Upper lobe of right lung (tissue), 1 donor: ENCODE measurements at regions not wholly inside any gene's neighbourhood (a gene's known extent, or its start where the extent isn't known, plus 50 kb on each side); places are given as distances from the start of the nearest gene placed in this dataset.

Experiments
- ATAC-seq: fragments of 200-7000 bp; cut with Tn5 transposase; one replicate; pipeline ENCODE4 v1.9.1; 2020; ENCODE audit warnings: mild to moderate bottlenecking, moderate library complexity
- DNase-seq: peaks from one replicate; pipeline ENCODE4 v3.0.0-alpha.2; 2020
- H3K27ac ChIP-seq: fragments of 200-600 bp; one replicate; pipeline ENCODE4 v1.8.0; 2022
- H3K27me3 ChIP-seq: fragments of 200-600 bp; one replicate; pipeline ENCODE4 v1.8.0; 2022; ENCODE audit warnings: mild to moderate bottlenecking
- H3K36me3 ChIP-seq: fragments of 200-600 bp; one replicate; pipeline ENCODE4 v1.8.0; 2022
- H3K4me1 ChIP-seq: fragments of 200-600 bp; one replicate; pipeline ENCODE4 v1.8.0; 2022
- H3K4me3 ChIP-seq: fragments of 200-600 bp; one replicate; pipeline ENCODE4 v1.8.0; 2022; ENCODE audit warnings: mild to moderate bottlenecking
- H3K9me3 ChIP-seq: fragments of 200-600 bp; one replicate; pipeline ENCODE4 v1.8.0; 2022
- CTCF ChIP-seq: fragments of 200-600 bp; IDR thresholded peaks from one replicate; pipeline ENCODE4 v1.8.0; 2022; ENCODE audit warnings: antibody characterized with exemption
- intact Hi-C: fragments of 100-400 bp; cut with DNase I; formaldehyde crosslinking; loops from one replicate; pipeline ENCODE4 v1.11.0; 2022
- donor health status: DM: no; HTN: yes; CAD: no; lungs with severe emphysema.

GRCh38 chr3:117958027-117958426, 1076.6 kb downstream of the IGSF11 start:
- no peaks in the 10 kb centered on the region for H3K27me3 ChIP-seq
- H3K9me3 ChIP-seq: no peaks in the 10 kb centered on the region
- DNase-seq (no peak), ATAC-seq (no peak)
- H3K27ac ChIP-seq: no peak overlapping the region
- no peaks in the 10 kb centered on the region for H3K36me3 ChIP-seq
- H3K4me1 ChIP-seq: no peaks in the 10 kb centered on the region
- TF ChIP-seq CTCF: no peak
- no peak overlapping the region for H3K4me3 ChIP-seq
- intact Hi-C loops: no loop called here

- Histone ChIP-seq H3K9me3 (no peaks in the 10 kb centered on the region), H3K27ac (no peak overlapping the region), H3K36me3 (no peaks in the 10 kb centered on the region), H3K4me1 (no peaks in the 10 kb centered on the region), H3K4me3 (no peak overlapping the region), H3K27me3 (no peaks in the 10 kb centered on the region)
- intact Hi-C loops: no loop called here
- ATAC-seq: no peak
- TF ChIP-seq CTCF: no peak
- no peak for DNase-seq
These were observed 1071.9 kb downstream of the IGSF11 start for GRCh38 chr3:117962750-117963149.

GRCh38 chr3:117963858-117964257, 1070.8 kb downstream of the IGSF11 start:
- intact Hi-C loops: no loop called here
- no peak for TF ChIP-seq CTCF

GRCh38 chr3:117964814-117965213, 1069.8 kb downstream of the IGSF11 start:
- Histone ChIP-seq H3K27me3 (no peaks in the 10 kb centered on the region), H3K9me3 (no peaks in the 10 kb centered on the region), H3K27ac (no peak overlapping the region), H3K4me3 (no peak overlapping the region), H3K4me1 (no peaks in the 10 kb centered on the region), H3K36me3 (no peaks in the 10 kb centered on the region)
- ATAC-seq (no peak), DNase-seq (no peak)
- no peak for TF ChIP-seq CTCF
- intact Hi-C loops: no loop called here

More at GRCh38 chr3:117963858-117964257, 1070.8 kb downstream of the IGSF11 start:
- Histone ChIP-seq H3K4me3 (no peak overlapping the region), H3K4me1 (no peaks in the 10 kb centered on the region), H3K36me3 (no peaks in the 10 kb centered on the region), H3K9me3 (no peaks in the 10 kb centered on the region), H3K27ac (no peak overlapping the region), H3K27me3 (no peaks in the 10 kb centered on the region)
- DNase-seq: no peak
- no peak for ATAC-seq

GRCh38 chr3:117977504-117978228, 1057.0 kb downstream of the IGSF11 start:
- no peaks in the 10 kb centered on the region for H3K9me3 ChIP-seq
- TF ChIP-seq CTCF: no peak
- no peaks in the 10 kb centered on the region for H3K36me3 ChIP-seq
- H3K4me1 ChIP-seq: no peaks in the 10 kb centered on the region
- no peak overlapping the region for H3K27ac ChIP-seq
- intact Hi-C loops: no loop called here
- no peak overlapping the region for H3K4me3 ChIP-seq
- no peak for DNase-seq
- no peak for ATAC-seq
- H3K27me3 ChIP-seq: no peaks in the 10 kb centered on the region

- Histone ChIP-seq H3K36me3 (no peaks in the 10 kb centered on the region), H3K27ac (no peak overlapping the region), H3K4me1 (no peaks in the 10 kb centered on the region), H3K27me3 (no peaks in the 10 kb centered on the region), H3K9me3 (no peaks in the 10 kb centered on the region), H3K4me3 (no peak overlapping the region)
- TF ChIP-seq CTCF: no peak
- no peak for DNase-seq
- ATAC-seq: no peak
- intact Hi-C loops: no loop called here
These were observed 1055.2 kb downstream of the IGSF11 start for GRCh38 chr3:117979466-117979865.
